Liver (tissue), 8 donors: ENCODE measurements at regions not wholly inside any gene's neighbourhood (a gene's known extent, or its start where the extent isn't known, plus 50 kb on each side); places are given as distances from the start of the nearest gene placed in this dataset.

Experiments used
- DNase-seq: peaks from one replicate; pipeline ENCODE4 v3.0.0-alpha.2; 2017; ENCODE audit warnings: low spot score
- H3K27ac ChIP-seq, 2 donors: one replicate each; pipeline ENCODE4 v1.7.0; 2013; ENCODE audit warnings: inconsistent platforms in 2 of 2, low read length in 2 of 2, control low read depth in 1 of 2, low read depth in 1 of 2, mild to moderate bottlenecking in 1 of 2
- H3K27me3 ChIP-seq, 4 donors: one replicate each; pipeline versions ENCODE4 v1.6.1 to v1.7.0; 2013; ENCODE audit warnings: low read length in 3 of 4, inconsistent platforms in 1 of 4, mild to moderate bottlenecking in 1 of 4, moderate library complexity in 1 of 4; ENCODE audit not compliant: control insufficient read depth in 4 of 4, insufficient read depth in 4 of 4
- H3K36me3 ChIP-seq, 4 donors: one replicate each; pipeline versions ENCODE4 v1.6.1 to v1.7.0; 2013; ENCODE audit warnings: low read length in 3 of 4, mild to moderate bottlenecking in 3 of 4, low read depth in 1 of 4, moderate library complexity in 1 of 4; ENCODE audit not compliant: control insufficient read depth in 4 of 4, insufficient read depth in 3 of 4
- H3K4me1 ChIP-seq, 4 donors: one replicate each; pipeline versions ENCODE4 v1.6.1 to v1.7.0; 2013; ENCODE audit warnings: low read length in 3 of 4, mild to moderate bottlenecking in 3 of 4, moderate library complexity in 1 of 4; ENCODE audit not compliant: control insufficient read depth in 4 of 4, insufficient read depth in 4 of 4
- H3K4me3 ChIP-seq, 3 donors: one replicate each; pipeline versions ENCODE4 v1.6.1 to v1.7.0; 2013; ENCODE audit warnings: low read length in 3 of 3, control low read depth in 1 of 3, low read depth in 1 of 3, mild to moderate bottlenecking in 1 of 3
- H3K9ac ChIP-seq, 2 donors: one replicate each; pipeline ENCODE4 v1.7.0; 2013; ENCODE audit warnings: low read length in 2 of 2, mild to moderate bottlenecking in 2 of 2, moderate library complexity in 2 of 2, control low read depth in 1 of 2, low read depth in 1 of 2
- H3K9me3 ChIP-seq, 4 donors: one replicate each; pipeline versions ENCODE4 v1.6.1 to v1.7.0; 2013; ENCODE audit warnings: low read length in 3 of 4; ENCODE audit not compliant: control insufficient read depth in 4 of 4
- ATF3 ChIP-seq: IDR thresholded peaks from 2 replicates; pipeline ENCODE4 v1.6.1; 2016; ENCODE audit warnings: antibody characterized with exemption
- CTCF ChIP-seq: fragments of 150-350 bp; IDR thresholded peaks from 2 replicates; pipeline ENCODE4 v1.5.1; 2017; ENCODE audit warnings: improper control_type of control experiment, low read depth, low read length; ENCODE audit not compliant: missing input control
- FOXA1 ChIP-seq: IDR thresholded peaks from 2 replicates; pipeline ENCODE4 v1.6.1; 2016; ENCODE audit warnings: antibody characterized with exemption
- FOXA2 ChIP-seq: IDR thresholded peaks from 2 replicates; pipeline ENCODE4 v1.6.1; 2016; ENCODE audit warnings: antibody characterized with exemption
- GABPA ChIP-seq, 2 donors: IDR thresholded peaks in 1 of 2; conservative IDR thresholded peaks in 1 of 2; 2 replicates each; pipeline ENCODE4 v1.6.1; 2016; ENCODE audit warnings: antibody characterized with exemption in 2 of 2, mild to moderate bottlenecking in 1 of 2, moderate library complexity in 1 of 2
- HNF4A ChIP-seq, 2 donors: conservative IDR thresholded peaks; 2 replicates each; pipeline ENCODE4 v1.6.1; 2016; ENCODE audit warnings: antibody characterized with exemption in 2 of 2, mild to moderate bottlenecking in 2 of 2
- HNF4G ChIP-seq: IDR thresholded peaks from 2 replicates; pipeline ENCODE4 v1.6.1; 2016; ENCODE audit warnings: antibody characterized with exemption
- JUND ChIP-seq, 2 donors: IDR thresholded peaks; 2 replicates each; pipeline ENCODE4 v1.6.1; 2016; ENCODE audit warnings: antibody characterized with exemption in 2 of 2
- RAD21 ChIP-seq, 2 donors: IDR thresholded peaks; 2 replicates each; pipeline ENCODE4 v1.6.1; 2016; ENCODE audit warnings: antibody characterized with exemption in 2 of 2, mild to moderate bottlenecking in 2 of 2
- REST ChIP-seq: IDR thresholded peaks from 2 replicates; pipeline ENCODE4 v1.6.1; 2016; ENCODE audit warnings: antibody characterized with exemption, mild to moderate bottlenecking
- RXRA ChIP-seq, 2 donors: IDR thresholded peaks; 2 replicates each; pipeline ENCODE4 v1.6.1; 2017 to 2018; ENCODE audit warnings: antibody characterized with exemption in 2 of 2, mild to moderate bottlenecking in 1 of 2
- SP1 ChIP-seq: IDR thresholded peaks from 2 replicates; pipeline ENCODE4 v1.6.1; 2018; ENCODE audit warnings: antibody characterized with exemption, mild to moderate bottlenecking
- TAF1 ChIP-seq: conservative IDR thresholded peaks from 2 replicates; pipeline ENCODE4 v1.6.1; 2016; ENCODE audit warnings: antibody characterized with exemption, mild to moderate bottlenecking
- ZBTB33 ChIP-seq: IDR thresholded peaks from 2 replicates; pipeline ENCODE4 v1.6.1; 2016; ENCODE audit warnings: antibody characterized with exemption
- WGBS: extraction: QIAGEN DNeasy Blood & Tissue Kit; methylation state at CpG from one replicate; pipeline ENCODE4 v1.1.7; 2013; 5-methylcytosine and 5-hydroxymethylcytosine counted together
- donor health status: healthy.
- donor health status: healthy.
- donor health status: healthy.
- donor health status: healthy.
- donor health status: healthy.

- no peak for TF ChIP-seq ZBTB33
- TF ChIP-seq CTCF, result no peak
Observed at GRCh38 chr7:24005517-24005916, 278.5 kb upstream of the NPY start (continued).

GRCh38 chr7:24010495-24010894, 273.5 kb upstream of the NPY start:
- Histone ChIP-seq H3K27ac (no peak overlapping the region), H3K27me3 (peaks cover 0 to 3% (median 0%) of the 10 kb centered on the region in 4 donors), H3K9ac (no peak overlapping the region), H3K4me1 (no peaks in the 10 kb centered on the region), H3K9me3 (no peaks in the 10 kb centered on the region), H3K4me3 (no peak overlapping the region), H3K36me3 (no peaks in the 10 kb centered on the region)
- 30% methylated on average over 1 of the region's 1 CpG for WGBS
- TF ChIP-seq REST (no peak), HNF4G (no peak), GABPA (IDR thresholded peaks at IDR 0.05 in 1 of 2, conservative IDR thresholded peaks at IDR 0.05 in 1 of 2) (no peak), SP1 (no peak), HNF4A (conservative IDR thresholded peaks at IDR 0.05) (no peak), ATF3 (no peak), ZBTB33 (no peak)
- no peak for DNase-seq

GRCh38 chr7:24017519-24017918, 266.5 kb upstream of the NPY start:
- no peak overlapping the region for H3K4me3 ChIP-seq
- H3K27ac ChIP-seq, result no peak overlapping the region
- no peak for DNase-seq
- 96% methylated on average over 1 of the region's 1 CpG for WGBS
- H3K9me3 ChIP-seq, result no peaks in the 10 kb centered on the region
- no peaks in the 10 kb centered on the region for H3K4me1 ChIP-seq
- no peak overlapping the region for H3K9ac ChIP-seq
- no peaks in the 10 kb centered on the region for H3K36me3 ChIP-seq
- no peaks in the 10 kb centered on the region for H3K27me3 ChIP-seq
- TF ChIP-seq HNF4A (conservative IDR thresholded peaks at IDR 0.05) (no peak), GABPA (IDR thresholded peaks at IDR 0.05 in 1 of 2, conservative IDR thresholded peaks at IDR 0.05 in 1 of 2) (no peak), REST (no peak), FOXA1 (no peak), RAD21 (IDR thresholded peaks at IDR 0.05) (no peak), RXRA (IDR thresholded peaks at IDR 0.05) (no peak), HNF4G (no peak), TAF1 (no peak), SP1 (no peak), JUND (IDR thresholded peaks at IDR 0.05) (no peak), FOXA2 (no peak), ZBTB33 (no peak)
